Hepatocyte (in vitro differentiated cells): ENCODE measurements at regions not wholly inside any gene's neighbourhood (a gene's known extent, or its start where the extent isn't known, plus 50 kb on each side); places are given as distances from the start of the nearest gene placed in this dataset.

Source experiments
- DNase-seq: peaks from one replicate; pipeline ENCODE4 v3.0.0-alpha.2; 2016; ENCODE audit warnings: low spot score
- H2AFZ ChIP-seq: fragments of 200-600 bp; sonication (generic); 2 replicates; pipeline ENCODE4 v1.6.0; 2016; ENCODE audit warnings: antibody characterized with exemption, mild to moderate bottlenecking
- H3K27ac ChIP-seq: fragments of 200-600 bp; sonication (generic); 2 replicates; pipeline ENCODE4 v1.5.1; 2016; ENCODE audit warnings: mild to moderate bottlenecking
- H3K27me3 ChIP-seq: fragments of 200-600 bp; sonication (generic); 2 replicates; pipeline ENCODE4 v1.6.1; 2016
- H3K36me3 ChIP-seq: fragments of 200-600 bp; sonication (generic); replicated peaks from 2 replicates; pipeline ENCODE4 v1.5.1; 2016; ENCODE audit warnings: low read depth; ENCODE audit not compliant: insufficient read depth
- H3K4me1 ChIP-seq: fragments of 200-600 bp; sonication (generic); 2 replicates; pipeline ENCODE4 v1.5.1; 2016; ENCODE audit warnings: mild to moderate bottlenecking, moderate library complexity; ENCODE audit not compliant: insufficient read depth
- H3K4me2 ChIP-seq: fragments of 200-600 bp; sonication (generic); 2 replicates; pipeline ENCODE4 v1.6.0; 2016
- H3K4me3 ChIP-seq: fragments of 200-600 bp; sonication (generic); 2 replicates; pipeline ENCODE4 v1.5.1; 2016; ENCODE audit warnings: mild to moderate bottlenecking
- H3K79me2 ChIP-seq: fragments of 200-600 bp; sonication (generic); 2 replicates; pipeline ENCODE4 v1.6.0; 2017; ENCODE audit warnings: mild to moderate bottlenecking
- H3K9me2 ChIP-seq: fragments of 200-600 bp; sonication (generic); replicated peaks from 2 replicates; pipeline ENCODE4 v1.6.0; 2017; ENCODE audit warnings: mild to moderate bottlenecking; ENCODE audit not compliant: insufficient read depth
- H3K9me3 ChIP-seq: fragments of 200-600 bp; sonication (generic); 2 replicates; pipeline ENCODE4 v1.5.1; 2016; ENCODE audit warnings: low read depth, mild to moderate bottlenecking
- H4K20me1 ChIP-seq: fragments of 200-600 bp; sonication (generic); 2 replicates; pipeline ENCODE4 v1.6.0; 2016; ENCODE audit warnings: mild to moderate bottlenecking; ENCODE audit not compliant: insufficient read depth, poor library complexity, severe bottlenecking
- EZH2 ChIP-seq: fragments of 200-600 bp; sonication (generic); IDR thresholded peaks from 2 replicates; pipeline ENCODE4 v1.6.1; 2016; ENCODE audit warnings: antibody characterized with exemption, mild to moderate bottlenecking, borderline replicate concordance
- EZH2phosphoT487 ChIP-seq: fragments of 200-600 bp; sonication (generic); IDR thresholded peaks from one replicate; pipeline ENCODE4 v1.6.1; 2018; ENCODE audit warnings: antibody characterized with exemption, mild to moderate bottlenecking, low read depth, moderate library complexity; ENCODE audit not compliant: unreplicated experiment, severe bottlenecking
- WGBS: methylation state at CpG from one replicate; pipeline ENCODE4 v1.1.6; 2016; ENCODE audit warnings: low lambda C conversion rate; ENCODE audit errors: missing lambda C conversion rate; 5-methylcytosine and 5-hydroxymethylcytosine counted together
- TF ChIP-seq, protein P1 (sequence below): fragments of 200-600 bp; sonication (generic); IDR thresholded peaks from 2 replicates; pipeline ENCODE4 v1.5.1; 2016; ENCODE audit warnings: antibody characterized with exemption, mild to moderate bottlenecking; ENCODE audit not compliant: poor library complexity

DNA sequence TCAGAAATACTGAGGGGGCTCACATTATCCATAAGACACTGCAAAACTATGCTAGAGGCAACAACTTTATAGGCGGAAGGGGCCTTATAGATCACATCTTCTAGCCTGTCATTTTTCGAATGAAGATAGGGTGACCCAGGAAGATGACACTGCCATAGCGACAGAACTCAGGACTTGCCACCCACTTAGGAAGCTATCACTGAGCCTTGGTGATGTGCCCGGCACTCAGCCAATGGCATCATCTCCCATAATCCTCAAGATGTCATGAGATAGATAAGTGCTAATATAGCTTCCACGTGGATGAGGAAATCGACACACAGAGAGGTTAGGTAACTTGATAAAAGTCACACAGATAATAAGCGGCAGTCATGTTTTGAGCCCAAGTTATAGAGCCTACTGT is 346.6 kb downstream of the DHX15 start:
- Histone ChIP-seq H4K20me1 (no peaks in the 10 kb centered on the region), H3K4me3 (no peak overlapping the region), H3K27ac (no peak overlapping the region), H3K27me3 (peaks cover 4% of the 10 kb centered on the region), H2AFZ (no peak overlapping the region), H3K79me2 (no peaks in the 10 kb centered on the region), H3K9me2 (no peaks in the 10 kb centered on the region), H3K36me3 (no peaks in the 10 kb centered on the region), H3K4me2 (no peak overlapping the region), H3K4me1 (peaks cover 8% of the 10 kb centered on the region), H3K9me3 (no peaks in the 10 kb centered on the region)
- TF ChIP-seq, protein P1, sequence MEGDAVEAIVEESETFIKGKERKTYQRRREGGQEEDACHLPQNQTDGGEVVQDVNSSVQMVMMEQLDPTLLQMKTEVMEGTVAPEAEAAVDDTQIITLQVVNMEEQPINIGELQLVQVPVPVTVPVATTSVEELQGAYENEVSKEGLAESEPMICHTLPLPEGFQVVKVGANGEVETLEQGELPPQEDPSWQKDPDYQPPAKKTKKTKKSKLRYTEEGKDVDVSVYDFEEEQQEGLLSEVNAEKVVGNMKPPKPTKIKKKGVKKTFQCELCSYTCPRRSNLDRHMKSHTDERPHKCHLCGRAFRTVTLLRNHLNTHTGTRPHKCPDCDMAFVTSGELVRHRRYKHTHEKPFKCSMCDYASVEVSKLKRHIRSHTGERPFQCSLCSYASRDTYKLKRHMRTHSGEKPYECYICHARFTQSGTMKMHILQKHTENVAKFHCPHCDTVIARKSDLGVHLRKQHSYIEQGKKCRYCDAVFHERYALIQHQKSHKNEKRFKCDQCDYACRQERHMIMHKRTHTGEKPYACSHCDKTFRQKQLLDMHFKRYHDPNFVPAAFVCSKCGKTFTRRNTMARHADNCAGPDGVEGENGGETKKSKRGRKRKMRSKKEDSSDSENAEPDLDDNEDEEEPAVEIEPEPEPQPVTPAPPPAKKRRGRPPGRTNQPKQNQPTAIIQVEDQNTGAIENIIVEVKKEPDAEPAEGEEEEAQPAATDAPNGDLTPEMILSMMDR = no peak
- TF ChIP-seq EZH2 (no peak), EZH2phosphoT487 (no peak)
- WGBS = 92% methylated on average over 7 of the region's 7 CpGs
- no peak for DNase-seq

DNA sequence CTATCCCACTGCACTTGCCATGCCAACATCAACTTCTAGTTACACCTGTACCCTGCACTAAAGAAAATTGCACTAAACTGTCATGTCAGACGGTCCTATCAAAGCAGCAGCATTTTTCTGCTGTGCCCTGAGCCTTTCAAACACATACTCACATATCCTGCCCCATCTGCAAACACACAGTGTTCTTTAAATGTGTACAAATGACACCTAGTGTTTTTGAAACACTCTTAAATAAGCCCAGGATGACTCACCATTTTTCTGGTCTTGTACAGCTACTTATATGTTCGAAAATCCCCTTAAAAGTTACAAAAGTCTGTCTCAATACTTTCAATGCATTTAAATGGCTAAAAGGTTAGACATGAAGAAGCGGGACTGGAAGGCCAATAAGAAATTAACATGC is 346.7 kb upstream of the PPARGC1A start:
- Histone ChIP-seq H3K27ac (peak overlapping the region; percentile 87), H4K20me1 (no peaks in the 10 kb centered on the region), H3K36me3 (no peaks in the 10 kb centered on the region), H3K9me3 (no peaks in the 10 kb centered on the region), H3K9me2 (no peaks in the 10 kb centered on the region), H3K4me2 (peak overlapping the region; percentile 59), H3K79me2 (no peaks in the 10 kb centered on the region), H3K4me3 (no peak overlapping the region), H3K27me3 (peaks cover 4% of the 10 kb centered on the region), H2AFZ (no peak overlapping the region), H3K4me1 (peaks cover 8% of the 10 kb centered on the region)
- WGBS = 66% methylated on average over 3 of the region's 3 CpGs
- no peak for DNase-seq
- TF ChIP-seq EZH2phosphoT487 (no peak), EZH2 (no peak)
- TF ChIP-seq, protein P1 = no peak

DNA sequence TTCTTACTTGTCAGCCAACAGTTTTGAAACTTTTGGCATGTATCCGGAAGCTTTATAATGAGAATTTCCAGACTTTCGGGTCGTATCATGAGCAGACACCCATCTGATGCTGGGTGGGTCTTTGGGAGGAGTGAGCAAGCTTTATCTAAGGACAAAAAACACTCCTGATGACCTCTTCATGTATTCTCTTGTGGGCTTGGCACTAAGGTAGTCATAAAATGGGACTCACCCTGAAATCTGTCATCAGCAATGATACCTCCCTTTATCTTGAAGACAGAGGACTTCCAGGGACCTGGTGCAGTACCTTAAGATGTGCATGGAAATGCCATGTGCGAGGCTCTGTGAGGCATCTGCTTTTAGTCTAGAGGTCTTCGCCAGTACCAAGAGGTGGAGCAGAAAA is 346.3 kb upstream of the PPARGC1A start:
- Histone ChIP-seq H3K36me3 (no peaks in the 10 kb centered on the region), H3K9me2 (no peaks in the 10 kb centered on the region), H4K20me1 (no peaks in the 10 kb centered on the region), H3K9me3 (no peaks in the 10 kb centered on the region), H3K4me1 (peaks cover 8% of the 10 kb centered on the region), H3K4me3 (no peak overlapping the region), H3K27me3 (peaks cover 4% of the 10 kb centered on the region), H3K27ac (peak overlapping the region; percentile 87), H2AFZ (no peak overlapping the region), H3K4me2 (peak overlapping the region; percentile 59), H3K79me2 (no peaks in the 10 kb centered on the region)
- 82% methylated on average over 5 of the region's 5 CpGs for WGBS
- TF ChIP-seq EZH2 (no peak), EZH2phosphoT487 (no peak)
- TF ChIP-seq, protein P1 = no peak
- DNase-seq = no peak

DNA sequence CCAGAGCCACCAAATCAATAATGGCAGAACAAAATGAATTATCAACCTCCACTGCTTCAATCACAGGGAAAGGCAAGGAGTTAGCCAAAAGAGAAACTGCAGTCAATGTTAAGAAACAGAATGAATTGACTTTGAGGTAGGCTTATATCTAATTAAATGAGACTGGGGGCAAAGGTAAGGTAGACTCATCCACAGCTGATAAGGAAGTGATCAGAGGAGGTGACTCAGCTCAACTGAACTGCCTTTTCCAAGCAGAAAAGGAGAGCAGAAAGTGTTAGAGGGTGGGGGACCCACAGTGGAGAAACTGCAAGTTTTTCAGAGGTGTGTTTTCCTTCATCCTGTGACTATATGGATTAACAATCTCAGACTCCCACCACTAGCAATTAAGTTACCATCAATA is 345.8 kb upstream of the PPARGC1A start:
- no peaks in the 10 kb centered on the region for H3K9me2 ChIP-seq
- H4K20me1 ChIP-seq = no peaks in the 10 kb centered on the region
- DNase-seq = peak; percentile 58
- TF ChIP-seq, protein P1 = no peak
- TF ChIP-seq EZH2 = no peak
- TF ChIP-seq EZH2phosphoT487 = no peak
- H3K9me3 ChIP-seq = no peaks in the 10 kb centered on the region
- H3K27ac ChIP-seq = peak overlapping the region; percentile 87
- no peak overlapping the region for H3K4me3 ChIP-seq
- H3K4me1 ChIP-seq = peaks cover 8% of the 10 kb centered on the region
- H3K36me3 ChIP-seq = no peaks in the 10 kb centered on the region
- peak overlapping the region; percentile 59 for H3K4me2 ChIP-seq
- H2AFZ ChIP-seq = no peak overlapping the region
- peaks cover 4% of the 10 kb centered on the region for H3K27me3 ChIP-seq
- H3K79me2 ChIP-seq = no peaks in the 10 kb centered on the region
